Stomach (tissue), 8 donors: ENCODE measurements at regions not wholly inside any gene's neighbourhood (a gene's known extent, or its start where the extent isn't known, plus 50 kb on each side); places are given as distances from the start of the nearest gene placed in this dataset.

Source experiments
- DNase-seq, 2 donors: peaks; one replicate each; pipeline versions ENCODE4 v3.0.0 to v3.0.0-alpha.2; 2013 to 2019
- H3K27ac ChIP-seq, 5 donors: fragments of 200-600 bp in 4 of 5; sonication (generic) in 4 of 5; one replicate each; pipeline ENCODE4 v1.5.1; 2013 to 2019; ENCODE audit warnings: mild to moderate bottlenecking in 1 of 5, moderate library complexity in 1 of 5
- H3K27me3 ChIP-seq, 3 donors: fragments of 200-600 bp; sonication (generic); one replicate each; pipeline ENCODE4 v1.5.1; 2017 to 2019; ENCODE audit warnings: mixed run types in 1 of 3
- H3K36me3 ChIP-seq, 4 donors: fragments of 200-600 bp; sonication (generic); 1 replicate in 3 of 4; 2 replicates in 1 of 4; pipeline ENCODE4 v1.5.1; 2016 to 2019
- H3K4me1 ChIP-seq, 4 donors: fragments of 200-600 bp; sonication (generic); one replicate each; pipeline ENCODE4 v1.5.1; 2016 to 2019
- H3K4me3 ChIP-seq, 4 donors: fragments of 200-600 bp; sonication (generic) in 3 of 4; one replicate each; pipeline ENCODE4 v1.5.1; 2016 to 2019; ENCODE audit warnings: mild to moderate bottlenecking in 1 of 4
- H3K9me3 ChIP-seq, 4 donors: fragments of 200-600 bp; sonication (generic); one replicate each; pipeline ENCODE4 v1.5.1; 2016 to 2019
- EP300 ChIP-seq: sonication (generic); formaldehyde crosslinking; IDR thresholded peaks from one replicate; pipeline ENCODE4 v1.6.1; 2017; ENCODE audit warnings: antibody characterized with exemption
- POLR2A ChIP-seq, 4 donors: fragments of 450-650 bp; IDR thresholded peaks; one replicate each; pipeline ENCODE4 v1.6.1; 2016; ENCODE audit warnings: antibody characterized with exemption in 4 of 4, control low read depth in 2 of 4, mild to moderate bottlenecking in 1 of 4, moderate library complexity in 1 of 4
- POLR2AphosphoS5 ChIP-seq, 3 donors: sonication (generic); formaldehyde crosslinking; IDR thresholded peaks; one replicate each; pipeline ENCODE4 v1.6.1; 2016; ENCODE audit warnings: antibody characterized with exemption in 3 of 3
- WGBS, 5 donors: extraction: QIAGEN DNeasy Blood & Tissue Kit in 3 of 5; methylation state at CpG; one replicate each; pipeline versions ENCODE4 v1.1.5 to v1.1.7; 2013 to 2018; 5-methylcytosine and 5-hydroxymethylcytosine counted together
- intact Hi-C: fragments of 100-400 bp; cut with DNase I; formaldehyde crosslinking; loops from one replicate; pipeline ENCODE4 v1.15.1; 2023; ENCODE audit warnings: low total_unique reads
- TF ChIP-seq, protein P1 (sequence below), 7 experiments: fragments of 450-650 bp in 4 of 7; fragments of 200-600 bp in 3 of 7; sonication (generic) in 3 of 7; IDR thresholded peaks; one replicate each; pipeline ENCODE4 v1.5.1; 2016 to 2019; ENCODE audit warnings: antibody characterized with exemption in 7 of 7, control low read depth in 2 of 7, mild to moderate bottlenecking in 1 of 7
- donor health status: healthy with polysubstance abuse.
- donor health status: Bipolar disorder and iron deficiency.
- donor health status: healthy.

DNA sequence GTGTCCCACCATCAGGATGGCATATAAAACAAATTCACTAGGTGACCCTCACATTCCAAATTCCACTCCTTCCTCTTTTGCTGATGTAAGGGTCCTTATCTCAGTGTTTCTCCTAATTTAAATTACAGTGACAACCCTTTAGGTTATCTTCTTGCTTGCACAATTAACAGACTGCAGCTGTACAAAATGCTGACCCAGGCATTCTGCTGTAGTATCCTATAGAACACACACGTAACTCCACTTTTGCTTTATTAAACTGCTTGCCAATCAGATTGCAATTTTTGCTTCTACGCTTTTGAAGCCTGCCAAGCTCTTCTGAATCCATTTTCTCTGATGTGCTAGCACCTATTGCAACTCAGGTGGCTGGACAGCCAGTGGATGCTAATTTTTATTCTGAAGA lies 950.3 kb downstream of the TFAP2A start:
- WGBS, 5 donors: 74 to 90% (median 83%) methylated on average over 2 of the region's 2 CpGs
- H3K4me3 ChIP-seq: no peak overlapping the region
- intact Hi-C loops: no loop called here
- no peak overlapping the region for H3K27ac ChIP-seq
- no peaks in the 10 kb centered on the region for H3K4me1 ChIP-seq
- H3K9me3 ChIP-seq: no peaks in the 10 kb centered on the region
- TF ChIP-seq EP300: no peak
- TF ChIP-seq, protein P1, sequence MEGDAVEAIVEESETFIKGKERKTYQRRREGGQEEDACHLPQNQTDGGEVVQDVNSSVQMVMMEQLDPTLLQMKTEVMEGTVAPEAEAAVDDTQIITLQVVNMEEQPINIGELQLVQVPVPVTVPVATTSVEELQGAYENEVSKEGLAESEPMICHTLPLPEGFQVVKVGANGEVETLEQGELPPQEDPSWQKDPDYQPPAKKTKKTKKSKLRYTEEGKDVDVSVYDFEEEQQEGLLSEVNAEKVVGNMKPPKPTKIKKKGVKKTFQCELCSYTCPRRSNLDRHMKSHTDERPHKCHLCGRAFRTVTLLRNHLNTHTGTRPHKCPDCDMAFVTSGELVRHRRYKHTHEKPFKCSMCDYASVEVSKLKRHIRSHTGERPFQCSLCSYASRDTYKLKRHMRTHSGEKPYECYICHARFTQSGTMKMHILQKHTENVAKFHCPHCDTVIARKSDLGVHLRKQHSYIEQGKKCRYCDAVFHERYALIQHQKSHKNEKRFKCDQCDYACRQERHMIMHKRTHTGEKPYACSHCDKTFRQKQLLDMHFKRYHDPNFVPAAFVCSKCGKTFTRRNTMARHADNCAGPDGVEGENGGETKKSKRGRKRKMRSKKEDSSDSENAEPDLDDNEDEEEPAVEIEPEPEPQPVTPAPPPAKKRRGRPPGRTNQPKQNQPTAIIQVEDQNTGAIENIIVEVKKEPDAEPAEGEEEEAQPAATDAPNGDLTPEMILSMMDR (IDR thresholded peaks at IDR 0.05): no peak
- no peak for TF ChIP-seq POLR2A (IDR thresholded peaks at IDR 0.05)
- no peak for TF ChIP-seq POLR2AphosphoS5 (IDR thresholded peaks at IDR 0.05)
- H3K36me3 ChIP-seq: no peaks in the 10 kb centered on the region
- no peak for DNase-seq
- H3K27me3 ChIP-seq: no peaks in the 10 kb centered on the region

DNA sequence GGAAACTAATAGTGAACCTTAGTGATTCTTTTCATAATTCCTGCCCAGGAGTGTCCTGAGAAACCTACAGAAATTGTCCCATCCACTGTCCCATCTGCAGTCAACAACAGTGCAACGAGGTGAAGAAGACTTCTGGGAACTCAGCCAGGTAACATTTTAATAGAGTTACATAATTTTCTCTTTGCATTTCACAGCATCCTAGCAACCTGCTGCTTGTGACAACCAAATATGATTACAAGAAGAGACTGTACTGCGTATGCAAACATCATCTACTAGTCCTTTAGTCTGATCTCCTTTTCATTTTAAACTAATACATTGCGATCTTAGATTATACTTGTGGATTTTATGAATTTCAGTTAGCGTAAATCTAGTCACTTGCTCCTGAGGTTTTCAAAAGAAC lies 951.6 kb downstream of the TFAP2A start:
- H3K27me3 ChIP-seq: no peaks in the 10 kb centered on the region
- H3K27ac ChIP-seq: no peak overlapping the region
- WGBS, 5 donors: 74 to 81% (median 79%) methylated on average over 4 of the region's 4 CpGs
- H3K4me1 ChIP-seq: no peaks in the 10 kb centered on the region
- peak in 1 of 2 donors; percentile 19 for DNase-seq
- H3K9me3 ChIP-seq: no peaks in the 10 kb centered on the region
- no peaks in the 10 kb centered on the region for H3K36me3 ChIP-seq
- TF ChIP-seq EP300 (no peak), POLR2AphosphoS5 (IDR thresholded peaks at IDR 0.05) (no peak), POLR2A (IDR thresholded peaks at IDR 0.05) (no peak)
- TF ChIP-seq, protein P1 (IDR thresholded peaks at IDR 0.05): no peak
- intact Hi-C loops: no loop called here
- no peak overlapping the region for H3K4me3 ChIP-seq

DNA sequence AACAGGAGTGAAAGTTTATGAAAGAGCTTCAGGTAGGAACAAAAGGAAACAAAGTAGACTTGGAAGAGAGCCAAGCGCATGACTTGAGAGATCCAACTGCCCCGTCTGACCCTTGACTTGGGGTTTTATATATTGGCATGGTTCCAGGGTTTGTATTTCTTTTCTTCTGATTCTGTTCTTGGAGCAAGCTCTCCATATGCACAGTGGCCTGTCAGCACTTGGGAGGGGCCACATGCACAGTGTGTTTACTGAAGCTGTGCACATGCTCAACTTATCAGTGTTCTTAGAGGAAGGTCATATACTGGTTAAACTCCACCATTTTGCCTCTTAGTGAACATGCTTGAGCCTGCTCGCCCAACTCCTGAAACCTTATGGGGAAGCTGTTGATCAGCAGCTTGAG lies 953.7 kb downstream of the TFAP2A start:
- H3K4me3 ChIP-seq: no peak overlapping the region
- H3K27me3 ChIP-seq: no peaks in the 10 kb centered on the region
- no peaks in the 10 kb centered on the region for H3K9me3 ChIP-seq
- no peak overlapping the region for H3K27ac ChIP-seq
- TF ChIP-seq, protein P1 (IDR thresholded peaks at IDR 0.05): no peak
- TF ChIP-seq EP300 (no peak), POLR2A (IDR thresholded peaks at IDR 0.05) (no peak), POLR2AphosphoS5 (IDR thresholded peaks at IDR 0.05) (no peak)
- no peaks in the 10 kb centered on the region for H3K4me1 ChIP-seq
- H3K36me3 ChIP-seq: no peaks in the 10 kb centered on the region
- DNase-seq: peak; percentile 13 to 26
- 44 to 69% (median 58%) methylated on average over 3 of the region's 3 CpGs for WGBS, 5 donors
- intact Hi-C loops: no loop called here

DNA sequence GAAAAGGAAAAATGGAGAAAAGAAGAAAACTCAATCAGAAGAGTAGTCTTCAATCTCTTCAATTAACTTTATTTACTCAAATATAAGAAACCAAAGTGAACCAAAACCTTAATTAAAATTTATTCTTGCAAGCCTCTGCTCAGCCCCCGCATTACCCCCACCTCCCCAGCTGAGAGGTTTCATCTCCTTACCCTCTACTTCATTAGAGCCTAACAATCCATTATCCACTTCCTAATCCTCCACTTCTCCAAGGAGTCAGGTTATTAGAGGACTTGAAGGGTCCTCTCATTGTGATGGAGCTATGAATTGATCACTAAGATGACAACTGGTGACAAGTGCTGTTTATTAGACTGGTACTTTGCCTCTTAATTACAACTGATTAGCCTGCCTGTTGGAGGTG lies 956.5 kb downstream of the TFAP2A start:
- 86 to 100% (median 90%) methylated on average over 1 of the region's 1 CpG for WGBS, 5 donors
- TF ChIP-seq POLR2AphosphoS5 (IDR thresholded peaks at IDR 0.05): no peak
- TF ChIP-seq POLR2A (IDR thresholded peaks at IDR 0.05): no peak
- no peak for TF ChIP-seq EP300
- TF ChIP-seq, protein P1 (IDR thresholded peaks at IDR 0.05): no peak
- DNase-seq: no peak
- Histone ChIP-seq H3K9me3 (no peaks in the 10 kb centered on the region), H3K4me1 (no peaks in the 10 kb centered on the region), H3K27ac (no peak overlapping the region), H3K4me3 (no peak overlapping the region), H3K27me3 (no peaks in the 10 kb centered on the region), H3K36me3 (no peaks in the 10 kb centered on the region)
- intact Hi-C loops: no loop called here
